Suppressor macrophage treated with lipopolysaccharide for 1 hour (primary cell): ENCODE measurements at regions not wholly inside any gene's neighbourhood (a gene's known extent, or its start where the extent isn't known, plus 50 kb on each side); places are given as distances from the start of the nearest gene placed in this dataset.

Source experiments
- DNase-seq, 3 donors: peaks; one replicate each; pipeline ENCODE4 v3.0.0-alpha.2; 2020 to 2022

GRCh38 chrX:26334232-26334631 lies 118.3 kb downstream of the MAGEB5 start:
- no peak for DNase-seq

GRCh38 chrX:26328608-26329319 lies 112.8 kb downstream of the MAGEB5 start:
- DNase-seq = no peak

DNA sequence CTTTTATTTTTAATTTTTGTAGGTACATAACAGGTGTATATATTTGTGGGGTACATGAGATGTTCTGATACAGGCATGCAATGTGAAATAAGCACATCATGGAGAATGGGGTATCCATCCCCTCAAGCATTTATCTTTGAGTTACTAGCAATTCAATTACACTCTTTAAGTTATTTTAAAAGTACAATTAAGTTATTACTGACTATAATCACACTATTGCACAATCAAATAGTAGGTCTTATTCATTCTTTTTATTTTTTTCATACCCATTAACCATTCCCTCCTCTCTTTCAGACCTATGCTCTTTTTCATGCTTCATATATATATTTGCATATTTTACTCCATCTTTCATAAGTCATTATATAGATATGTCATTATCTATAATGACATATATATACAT lies 93.3 kb downstream of the MAGEB5 start:
- DNase-seq = no peak

- DNase-seq = no peak
Observed at GRCh38 chrX:26295425-26295824, 79.5 kb downstream of the MAGEB5 start.

DNA sequence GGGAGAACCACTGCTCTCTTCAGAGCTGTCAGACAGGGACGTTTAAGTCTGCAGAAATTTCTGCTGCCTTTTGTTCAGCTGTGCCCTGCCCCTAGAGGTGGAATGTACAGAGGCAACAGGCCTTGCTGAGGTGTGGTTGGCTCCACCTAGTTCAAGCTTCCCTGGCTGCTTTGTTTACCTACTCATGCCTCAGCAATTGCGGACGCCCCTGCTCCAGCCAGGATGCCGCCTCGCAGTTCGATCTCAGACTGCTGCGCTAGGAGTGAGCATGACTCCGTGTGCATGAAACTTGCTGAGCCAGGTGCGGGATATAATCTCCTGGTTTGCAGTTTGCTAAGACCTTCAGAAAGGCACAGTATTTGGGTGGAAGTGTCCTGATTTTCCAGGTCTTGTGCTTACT lies 70.9 kb downstream of the MAGEB5 start:
- DNase-seq = no peak
